HG03064 (cell line): ENCODE measurements at regions not wholly inside any gene's neighbourhood (a gene's known extent, or its start where the extent isn't known, plus 50 kb on each side); places are given as distances from the start of the nearest gene placed in this dataset.

Experiments
- ATAC-seq: cut with Tn5 transposase; IDR thresholded peaks from one replicate; pipeline ENCODE4 v1.9.1; 2021; ENCODE audit warnings: low read depth; ENCODE audit not compliant: unreplicated experiment

- no peak for ATAC-seq
These were observed 1255.7 kb upstream of the ZEB2 start for GRCh38 chr2:145775591-145775990.

GRCh38 chr2:145771525-145771924 is 1251.6 kb upstream of the ZEB2 start:
- ATAC-seq = peak; percentile 80

GRCh38 chr2:145769011-145769716 is 1249.2 kb upstream of the ZEB2 start:
- ATAC-seq = no peak

GRCh38 chr2:145765874-145766273 is 1246.0 kb upstream of the ZEB2 start:
- ATAC-seq = no peak

- ATAC-seq = no peak
These were observed 1244.7 kb upstream of the ZEB2 start for GRCh38 chr2:145764631-145765030.

GRCh38 chr2:145760781-145761649 is 1241.1 kb upstream of the ZEB2 start:
- ATAC-seq = no peak

GRCh38 chr2:145759228-145759915 is 1239.5 kb upstream of the ZEB2 start:
- no peak for ATAC-seq

GRCh38 chr2:145757503-145758246 is 1237.8 kb upstream of the ZEB2 start:
- no peak for ATAC-seq

GRCh38 chr2:145755019-145755837 is 1235.3 kb upstream of the ZEB2 start:
- no peak for ATAC-seq

GRCh38 chr2:145753966-145754365 is 1234.0 kb upstream of the ZEB2 start:
- ATAC-seq = no peak

- ATAC-seq = no peak
These were observed 1233.2 kb upstream of the ZEB2 start for GRCh38 chr2:145753041-145753608.

GRCh38 chr2:145752091-145752806 is 1232.3 kb upstream of the ZEB2 start:
- peak; percentile 6 for ATAC-seq

GRCh38 chr2:145751629-145752028 is 1231.7 kb upstream of the ZEB2 start:
- ATAC-seq = peak; percentile 87

GRCh38 chr2:145751155-145751554 is 1231.2 kb upstream of the ZEB2 start:
- no peak for ATAC-seq

- ATAC-seq = no peak
These were observed 1230.7 kb upstream of the ZEB2 start for GRCh38 chr2:145750612-145751011.

GRCh38 chr2:145750144-145750543 is 1230.2 kb upstream of the ZEB2 start:
- ATAC-seq = no peak

GRCh38 chr2:145749556-145749955 is 1229.6 kb upstream of the ZEB2 start:
- ATAC-seq = no peak

- ATAC-seq = peak; percentile 58
These were observed 1229.0 kb upstream of the ZEB2 start for GRCh38 chr2:145748927-145749326.

- ATAC-seq = no peak
These were observed 1227.8 kb upstream of the ZEB2 start for GRCh38 chr2:145747715-145748114.
